ENCODE measurements at regions not wholly inside any gene's neighbourhood (a gene's known extent, or its start where the extent isn't known, plus 50 kb on each side); places are given as distances from the start of the nearest gene placed in this dataset.

DNA sequence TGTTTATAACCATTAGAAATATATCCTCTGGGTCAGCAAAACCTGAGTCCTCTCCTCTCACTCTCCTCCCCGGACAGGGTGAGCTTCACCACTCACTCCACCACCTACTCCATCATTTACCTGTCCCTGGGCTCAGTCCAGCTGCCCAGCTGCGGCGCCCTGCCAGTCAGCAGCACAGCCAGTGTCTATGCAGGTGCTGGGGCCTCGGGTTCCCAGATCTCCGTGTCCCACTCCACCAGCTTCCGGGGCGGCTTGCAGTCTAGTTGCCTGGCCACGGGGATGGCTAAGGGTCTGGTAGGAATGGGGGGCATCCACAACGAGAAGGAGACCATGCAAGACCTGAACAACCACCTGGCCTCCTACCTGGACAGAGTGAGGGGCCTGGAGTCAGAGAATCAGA is 662.2 kb upstream of the ACTRT1 start:
- Histone ChIP-seq H3K27me3 (ENCODE audit: low read length) (no peaks in the 10 kb centered on the region), H3K4me3 (ENCODE audit: insufficient read depth, low read length, poor library complexity, severe bottlenecking) (no peak overlapping the region), H4K20me1 (ENCODE audit: low read depth, low read length) (no peaks in the 10 kb centered on the region), H2AFZ (ENCODE audit: low read depth, low read length, severe bottlenecking) (no peak overlapping the region), H3K36me3 (ENCODE audit: low read length) (no peaks in the 10 kb centered on the region), H3K4me2 (ENCODE audit: low read depth, low read length, poor library complexity, severe bottlenecking) (no peak overlapping the region), H3K9me2 (replicated peaks; ENCODE audit: insufficient read depth, low read length) (no peaks in the 10 kb centered on the region), H3K79me2 (ENCODE audit: insufficient read depth, low read length) (no peaks in the 10 kb centered on the region), H3F3A (ENCODE audit: insufficient read depth) (no peaks in the 10 kb centered on the region), H3K9ac (ENCODE audit: low read length) (no peak overlapping the region), H3K27ac (ENCODE audit: low read depth, low read length) (no peak overlapping the region), H3K9me3 (ENCODE audit: insufficient read depth, low read length) (no peaks in the 10 kb centered on the region)
- TF ChIP-seq, protein P1, sequence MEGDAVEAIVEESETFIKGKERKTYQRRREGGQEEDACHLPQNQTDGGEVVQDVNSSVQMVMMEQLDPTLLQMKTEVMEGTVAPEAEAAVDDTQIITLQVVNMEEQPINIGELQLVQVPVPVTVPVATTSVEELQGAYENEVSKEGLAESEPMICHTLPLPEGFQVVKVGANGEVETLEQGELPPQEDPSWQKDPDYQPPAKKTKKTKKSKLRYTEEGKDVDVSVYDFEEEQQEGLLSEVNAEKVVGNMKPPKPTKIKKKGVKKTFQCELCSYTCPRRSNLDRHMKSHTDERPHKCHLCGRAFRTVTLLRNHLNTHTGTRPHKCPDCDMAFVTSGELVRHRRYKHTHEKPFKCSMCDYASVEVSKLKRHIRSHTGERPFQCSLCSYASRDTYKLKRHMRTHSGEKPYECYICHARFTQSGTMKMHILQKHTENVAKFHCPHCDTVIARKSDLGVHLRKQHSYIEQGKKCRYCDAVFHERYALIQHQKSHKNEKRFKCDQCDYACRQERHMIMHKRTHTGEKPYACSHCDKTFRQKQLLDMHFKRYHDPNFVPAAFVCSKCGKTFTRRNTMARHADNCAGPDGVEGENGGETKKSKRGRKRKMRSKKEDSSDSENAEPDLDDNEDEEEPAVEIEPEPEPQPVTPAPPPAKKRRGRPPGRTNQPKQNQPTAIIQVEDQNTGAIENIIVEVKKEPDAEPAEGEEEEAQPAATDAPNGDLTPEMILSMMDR (IDR thresholded peaks at IDR 0.05; ENCODE audit: insufficient read depth, low read length, poor library complexity, severe bottlenecking) = no peak
- TF ChIP-seq EZH2phosphoT487 (conservative IDR thresholded peaks at IDR 0.05; ENCODE audit: low read length) = no peak

DNA sequence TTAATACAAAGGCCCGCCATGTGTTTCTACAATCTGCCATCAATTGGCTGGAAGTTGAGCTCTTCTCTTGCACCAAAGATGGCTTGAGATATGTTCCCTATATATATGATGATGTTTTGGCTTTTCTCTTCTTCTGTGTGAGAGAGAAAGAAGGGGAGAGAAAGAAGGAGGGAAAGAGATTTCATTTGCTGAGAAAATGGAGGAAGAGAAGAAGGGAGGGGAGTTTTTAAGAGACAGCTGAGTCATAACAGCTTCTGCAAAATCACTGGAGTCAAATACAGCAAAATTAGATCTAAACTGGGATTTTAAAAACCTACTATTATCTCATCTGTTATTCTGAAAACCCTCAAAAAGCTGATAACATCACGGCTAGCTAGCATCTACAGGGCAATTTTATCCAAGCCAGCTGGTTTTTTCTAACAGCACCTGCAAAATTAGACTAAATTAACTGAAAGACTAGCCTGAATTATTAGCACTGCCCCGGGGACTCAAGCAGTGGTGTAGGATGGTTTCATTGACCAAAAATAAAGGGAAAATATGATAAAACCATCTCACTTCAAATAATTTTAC is 647.6 kb upstream of the ACTRT1 start:
- Histone ChIP-seq H3K36me3 (ENCODE audit: low read length) (no peaks in the 10 kb centered on the region), H3K27ac (ENCODE audit: low read depth, low read length) (no peak overlapping the region), H3K9ac (ENCODE audit: low read length) (no peak overlapping the region), H3K27me3 (ENCODE audit: low read length) (no peaks in the 10 kb centered on the region), H3K9me3 (ENCODE audit: insufficient read depth, low read length) (no peaks in the 10 kb centered on the region), H3K79me2 (ENCODE audit: insufficient read depth, low read length) (no peaks in the 10 kb centered on the region), H3K9me2 (replicated peaks; ENCODE audit: insufficient read depth, low read length) (no peaks in the 10 kb centered on the region), H3K4me2 (ENCODE audit: low read depth, low read length, poor library complexity, severe bottlenecking) (no peak overlapping the region), H4K20me1 (ENCODE audit: low read depth, low read length) (no peaks in the 10 kb centered on the region), H2AFZ (ENCODE audit: low read depth, low read length, severe bottlenecking) (no peak overlapping the region), H3F3A (ENCODE audit: insufficient read depth) (no peaks in the 10 kb centered on the region), H3K4me3 (ENCODE audit: insufficient read depth, low read length, poor library complexity, severe bottlenecking) (no peak overlapping the region)
- no peak for TF ChIP-seq EZH2phosphoT487 (conservative IDR thresholded peaks at IDR 0.05; ENCODE audit: low read length)
- TF ChIP-seq, protein P1 (IDR thresholded peaks at IDR 0.05; ENCODE audit: insufficient read depth, low read length, poor library complexity, severe bottlenecking) = no peak

DNA sequence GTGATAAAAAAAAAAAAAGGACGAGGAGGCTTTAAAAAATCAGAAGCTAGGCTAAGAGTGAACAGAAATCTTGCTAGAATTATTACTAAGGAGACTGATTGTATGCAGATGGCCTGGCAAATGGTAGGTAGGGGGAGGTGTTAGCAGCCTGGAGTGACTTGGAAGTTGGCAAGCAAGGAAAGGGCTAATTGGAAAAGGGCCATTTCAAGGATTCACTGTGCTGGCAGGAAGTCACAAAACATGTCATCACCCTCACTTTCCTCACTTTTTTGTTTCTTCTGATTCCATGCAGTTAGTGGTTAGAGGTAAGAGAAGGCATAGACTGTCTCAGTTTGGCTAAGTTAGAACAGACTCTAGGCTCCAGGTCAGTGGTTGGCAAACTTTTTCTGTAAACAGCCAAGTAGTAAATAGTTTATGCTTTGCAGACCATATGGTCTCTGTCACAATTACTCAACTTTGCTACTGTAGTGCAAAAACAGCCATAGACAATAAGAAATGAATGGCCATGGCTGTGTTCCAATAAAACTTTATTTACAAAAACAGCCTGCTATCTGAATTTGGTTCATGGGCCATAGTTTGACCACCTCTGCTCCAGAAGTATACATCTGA is 646.5 kb upstream of the ACTRT1 start:
- no peaks in the 10 kb centered on the region for H3K9me2 ChIP-seq (replicated peaks; ENCODE audit: insufficient read depth, low read length)
- H3K27me3 ChIP-seq (ENCODE audit: low read length) = no peaks in the 10 kb centered on the region
- H2AFZ ChIP-seq (ENCODE audit: low read depth, low read length, severe bottlenecking) = no peak overlapping the region
- H3K9me3 ChIP-seq (ENCODE audit: insufficient read depth, low read length) = no peaks in the 10 kb centered on the region
- H3K9ac ChIP-seq (ENCODE audit: low read length) = no peak overlapping the region
- H3K4me2 ChIP-seq (ENCODE audit: low read depth, low read length, poor library complexity, severe bottlenecking) = no peak overlapping the region
- H3K36me3 ChIP-seq (ENCODE audit: low read length) = no peaks in the 10 kb centered on the region
- H3K4me3 ChIP-seq (ENCODE audit: insufficient read depth, low read length, poor library complexity, severe bottlenecking) = no peak overlapping the region
- H3K27ac ChIP-seq (ENCODE audit: low read depth, low read length) = no peak overlapping the region
- TF ChIP-seq, protein P1 (IDR thresholded peaks at IDR 0.05; ENCODE audit: insufficient read depth, low read length, poor library complexity, severe bottlenecking) = no peak
- no peak for TF ChIP-seq EZH2phosphoT487 (conservative IDR thresholded peaks at IDR 0.05; ENCODE audit: low read length)
- no peaks in the 10 kb centered on the region for H4K20me1 ChIP-seq (ENCODE audit: low read depth, low read length)
- H3F3A ChIP-seq (ENCODE audit: insufficient read depth) = no peaks in the 10 kb centered on the region
- no peaks in the 10 kb centered on the region for H3K79me2 ChIP-seq (ENCODE audit: insufficient read depth, low read length)

All from SU-DHL-6 (cell line).